ENCODE measurements at regions not wholly inside any gene's neighbourhood (a gene's known extent, or its start where the extent isn't known, plus 50 kb on each side); places are given as distances from the start of the nearest gene placed in this dataset.

DNA sequence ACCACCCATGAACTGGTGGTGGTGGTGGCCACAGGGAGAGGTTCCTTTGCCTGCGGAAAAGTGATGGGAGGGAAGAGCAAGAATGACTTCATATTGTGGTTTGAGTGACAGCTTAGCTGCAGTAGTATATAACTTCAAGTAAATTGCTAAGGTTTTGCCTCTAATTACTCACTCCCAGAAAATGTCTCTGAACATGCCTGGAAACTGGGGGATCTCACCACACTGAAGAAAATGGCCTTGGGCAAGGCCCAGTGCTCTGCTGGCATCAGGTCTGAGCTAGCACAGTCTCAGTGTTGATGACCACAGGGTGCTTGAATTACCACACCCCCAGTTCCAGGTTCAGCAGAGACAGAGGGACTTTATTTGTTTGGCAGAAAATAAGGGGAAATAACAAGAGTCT lies 2085.4 kb downstream of the ARAP2 start:
- no peak for ATAC-seq
- TF ChIP-seq GLIS3 (CRISPR knock-in tag; IDR thresholded peaks at IDR 0.05) (no peak), ESRRG (CRISPR knock-in tag; IDR thresholded peaks at IDR 0.05) (no peak)

DNA sequence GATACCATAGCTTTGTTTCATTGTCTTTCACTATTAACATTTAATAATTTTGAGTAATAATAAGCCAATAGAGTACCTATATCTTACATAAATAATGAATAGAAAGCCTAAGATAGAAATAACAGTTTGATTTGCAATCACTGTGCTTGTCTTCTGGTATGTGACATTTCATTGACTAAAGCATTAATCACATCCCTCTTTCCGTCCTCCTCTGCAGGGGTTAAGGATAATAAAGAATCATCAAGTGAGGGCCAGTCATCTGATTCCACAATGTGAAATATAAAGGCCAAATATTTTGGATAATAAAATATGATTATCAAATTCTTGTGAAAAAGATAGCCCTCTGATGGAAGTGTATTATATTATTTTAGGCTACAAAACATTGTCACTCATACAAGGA lies 2073.4 kb downstream of the ARAP2 start:
- ATAC-seq: no peak
- TF ChIP-seq, protein P1, sequence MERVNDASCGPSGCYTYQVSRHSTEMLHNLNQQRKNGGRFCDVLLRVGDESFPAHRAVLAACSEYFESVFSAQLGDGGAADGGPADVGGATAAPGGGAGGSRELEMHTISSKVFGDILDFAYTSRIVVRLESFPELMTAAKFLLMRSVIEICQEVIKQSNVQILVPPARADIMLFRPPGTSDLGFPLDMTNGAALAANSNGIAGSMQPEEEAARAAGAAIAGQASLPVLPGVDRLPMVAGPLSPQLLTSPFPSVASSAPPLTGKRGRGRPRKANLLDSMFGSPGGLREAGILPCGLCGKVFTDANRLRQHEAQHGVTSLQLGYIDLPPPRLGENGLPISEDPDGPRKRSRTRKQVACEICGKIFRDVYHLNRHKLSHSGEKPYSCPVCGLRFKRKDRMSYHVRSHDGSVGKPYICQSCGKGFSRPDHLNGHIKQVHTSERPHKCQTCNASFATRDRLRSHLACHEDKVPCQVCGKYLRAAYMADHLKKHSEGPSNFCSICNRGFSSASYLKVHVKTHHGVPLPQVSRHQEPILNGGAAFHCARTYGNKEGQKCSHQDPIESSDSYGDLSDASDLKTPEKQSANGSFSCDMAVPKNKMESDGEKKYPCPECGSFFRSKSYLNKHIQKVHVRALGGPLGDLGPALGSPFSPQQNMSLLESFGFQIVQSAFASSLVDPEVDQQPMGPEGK (CRISPR knock-in tag; IDR thresholded peaks at IDR 0.05; ENCODE audit: borderline replicate concordance): no peak
- TF ChIP-seq ZNF565 (CRISPR knock-in tag; conservative IDR thresholded peaks at IDR 0.05; ENCODE audit: low read depth) (no peak), ZNF70 (CRISPR knock-in tag; IDR thresholded peaks at IDR 0.05) (no peak), PPARA (CRISPR knock-in tag; IDR thresholded peaks at IDR 0.05; ENCODE audit: borderline replicate concordance) (no peak), OSR1 (CRISPR knock-in tag; IDR thresholded peaks at IDR 0.05) (no peak), ISL1 (CRISPR knock-in tag; IDR thresholded peaks at IDR 0.05) (no peak), TOX (CRISPR knock-in tag; IDR thresholded peaks at IDR 0.05; ENCODE audit: borderline replicate concordance) (no peak)
- TF ChIP-seq, protein P2, sequence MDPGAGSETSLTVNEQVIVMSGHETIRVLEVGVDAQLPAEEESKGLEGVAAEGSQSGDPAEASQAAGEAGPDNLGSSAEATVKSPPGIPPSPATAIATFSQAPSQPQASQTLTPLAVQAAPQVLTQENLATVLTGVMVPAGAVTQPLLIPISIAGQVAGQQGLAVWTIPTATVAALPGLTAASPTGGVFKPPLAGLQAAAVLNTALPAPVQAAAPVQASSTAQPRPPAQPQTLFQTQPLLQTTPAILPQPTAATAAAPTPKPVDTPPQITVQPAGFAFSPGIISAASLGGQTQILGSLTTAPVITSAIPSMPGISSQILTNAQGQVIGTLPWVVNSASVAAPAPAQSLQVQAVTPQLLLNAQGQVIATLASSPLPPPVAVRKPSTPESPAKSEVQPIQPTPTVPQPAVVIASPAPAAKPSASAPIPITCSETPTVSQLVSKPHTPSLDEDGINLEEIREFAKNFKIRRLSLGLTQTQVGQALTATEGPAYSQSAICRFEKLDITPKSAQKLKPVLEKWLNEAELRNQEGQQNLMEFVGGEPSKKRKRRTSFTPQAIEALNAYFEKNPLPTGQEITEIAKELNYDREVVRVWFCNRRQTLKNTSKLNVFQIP (CRISPR knock-in tag; IDR thresholded peaks at IDR 0.05; ENCODE audit: borderline replicate concordance, low read depth): no peak
- TF ChIP-seq, protein P3, sequence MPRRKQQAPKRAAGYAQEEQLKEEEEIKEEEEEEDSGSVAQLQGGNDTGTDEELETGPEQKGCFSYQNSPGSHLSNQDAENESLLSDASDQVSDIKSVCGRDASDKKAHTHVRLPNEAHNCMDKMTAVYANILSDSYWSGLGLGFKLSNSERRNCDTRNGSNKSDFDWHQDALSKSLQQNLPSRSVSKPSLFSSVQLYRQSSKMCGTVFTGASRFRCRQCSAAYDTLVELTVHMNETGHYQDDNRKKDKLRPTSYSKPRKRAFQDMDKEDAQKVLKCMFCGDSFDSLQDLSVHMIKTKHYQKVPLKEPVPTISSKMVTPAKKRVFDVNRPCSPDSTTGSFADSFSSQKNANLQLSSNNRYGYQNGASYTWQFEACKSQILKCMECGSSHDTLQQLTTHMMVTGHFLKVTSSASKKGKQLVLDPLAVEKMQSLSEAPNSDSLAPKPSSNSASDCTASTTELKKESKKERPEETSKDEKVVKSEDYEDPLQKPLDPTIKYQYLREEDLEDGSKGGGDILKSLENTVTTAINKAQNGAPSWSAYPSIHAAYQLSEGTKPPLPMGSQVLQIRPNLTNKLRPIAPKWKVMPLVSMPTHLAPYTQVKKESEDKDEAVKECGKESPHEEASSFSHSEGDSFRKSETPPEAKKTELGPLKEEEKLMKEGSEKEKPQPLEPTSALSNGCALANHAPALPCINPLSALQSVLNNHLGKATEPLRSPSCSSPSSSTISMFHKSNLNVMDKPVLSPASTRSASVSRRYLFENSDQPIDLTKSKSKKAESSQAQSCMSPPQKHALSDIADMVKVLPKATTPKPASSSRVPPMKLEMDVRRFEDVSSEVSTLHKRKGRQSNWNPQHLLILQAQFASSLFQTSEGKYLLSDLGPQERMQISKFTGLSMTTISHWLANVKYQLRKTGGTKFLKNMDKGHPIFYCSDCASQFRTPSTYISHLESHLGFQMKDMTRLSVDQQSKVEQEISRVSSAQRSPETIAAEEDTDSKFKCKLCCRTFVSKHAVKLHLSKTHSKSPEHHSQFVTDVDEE (CRISPR knock-in tag; IDR thresholded peaks at IDR 0.05): no peak

DNA sequence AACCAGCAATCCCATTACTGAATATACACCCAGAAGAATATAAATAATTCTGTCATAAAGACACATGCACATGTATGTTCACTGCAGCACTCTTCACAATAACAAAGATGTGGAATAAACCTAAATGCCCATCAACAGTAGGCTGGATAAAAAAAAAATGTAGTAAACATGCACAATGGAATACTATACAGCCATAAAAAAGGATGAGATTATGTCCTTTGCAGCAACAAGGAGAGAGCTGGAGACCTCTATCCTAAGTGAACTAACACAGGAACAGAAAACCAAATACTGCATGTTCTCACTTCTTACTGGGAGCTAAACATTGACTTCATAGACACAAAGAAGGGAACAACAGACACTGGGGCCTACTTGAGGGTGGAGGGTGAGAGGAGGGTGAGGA lies 2067.7 kb downstream of the ARAP2 start:
- ATAC-seq: no peak
- TF ChIP-seq ISL1 (CRISPR knock-in tag; IDR thresholded peaks at IDR 0.05) (no peak), ZFP3 (CRISPR knock-in tag; IDR thresholded peaks at IDR 0.05) (no peak), ZNF565 (CRISPR knock-in tag; conservative IDR thresholded peaks at IDR 0.05; ENCODE audit: low read depth) (no peak), ESRRG (CRISPR knock-in tag; IDR thresholded peaks at IDR 0.05) (no peak), ARNTL (CRISPR knock-in tag; IDR thresholded peaks at IDR 0.05; ENCODE audit: borderline replicate concordance, low read depth) (no peak)

DNA sequence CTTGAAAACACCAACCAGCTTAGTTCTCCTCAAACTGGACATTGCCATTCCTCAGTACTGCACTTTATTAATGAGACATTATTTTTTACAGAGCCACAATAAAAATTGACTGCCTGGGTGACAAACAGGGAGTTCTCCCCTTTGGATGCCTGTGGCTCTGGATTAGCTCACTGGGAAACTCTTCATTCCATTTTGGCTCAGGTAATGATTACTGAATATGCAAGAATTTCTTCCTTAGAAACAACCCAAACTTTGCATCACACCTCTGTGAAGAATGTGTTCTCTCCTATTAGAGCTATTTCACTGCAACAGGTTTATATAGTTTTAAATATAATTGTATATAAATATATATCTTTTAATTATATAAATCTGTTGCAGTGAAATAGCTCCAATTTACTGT lies 2065.8 kb downstream of the ARAP2 start:
- ATAC-seq: no peak
- TF ChIP-seq CSDC2 (CRISPR knock-in tag; IDR thresholded peaks at IDR 0.05): no peak
- TF ChIP-seq, protein P3 (CRISPR knock-in tag; IDR thresholded peaks at IDR 0.05): no peak

DNA sequence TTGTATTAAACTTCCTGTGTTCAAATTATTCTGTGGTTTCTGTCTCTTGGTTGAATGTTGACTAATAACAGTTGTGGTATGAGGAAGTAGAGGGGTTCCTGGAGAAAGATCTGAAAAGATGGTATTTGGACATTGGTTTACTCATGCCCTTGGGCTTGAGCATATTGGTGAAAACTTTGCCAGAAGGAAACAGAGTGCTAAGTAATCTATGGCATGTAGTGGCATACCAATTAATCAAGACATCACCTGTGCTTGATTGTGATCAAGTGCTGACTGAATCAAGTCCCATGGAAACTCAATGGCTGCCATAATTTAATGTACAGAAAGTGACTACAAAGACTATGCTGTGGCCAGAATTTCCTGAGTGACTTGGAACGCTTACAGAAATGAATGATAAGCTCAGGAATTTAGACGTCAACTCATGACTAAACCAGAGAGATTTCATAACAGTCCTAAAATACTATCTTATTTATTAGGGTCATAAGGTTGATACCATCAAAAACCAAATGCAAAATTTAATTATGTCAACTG lies 2062.9 kb downstream of the ARAP2 start:
- no peak for ATAC-seq
- TF ChIP-seq, protein P4, sequence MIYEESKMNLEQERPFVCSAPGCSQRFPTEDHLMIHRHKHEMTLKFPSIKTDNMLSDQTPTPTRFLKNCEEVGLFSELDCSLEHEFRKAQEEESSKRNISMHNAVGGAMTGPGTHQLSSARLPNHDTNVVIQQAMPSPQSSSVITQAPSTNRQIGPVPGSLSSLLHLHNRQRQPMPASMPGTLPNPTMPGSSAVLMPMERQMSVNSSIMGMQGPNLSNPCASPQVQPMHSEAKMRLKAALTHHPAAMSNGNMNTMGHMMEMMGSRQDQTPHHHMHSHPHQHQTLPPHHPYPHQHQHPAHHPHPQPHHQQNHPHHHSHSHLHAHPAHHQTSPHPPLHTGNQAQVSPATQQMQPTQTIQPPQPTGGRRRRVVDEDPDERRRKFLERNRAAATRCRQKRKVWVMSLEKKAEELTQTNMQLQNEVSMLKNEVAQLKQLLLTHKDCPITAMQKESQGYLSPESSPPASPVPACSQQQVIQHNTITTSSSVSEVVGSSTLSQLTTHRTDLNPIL (CRISPR knock-in tag; IDR thresholded peaks at IDR 0.05; ENCODE audit: low read depth): 0 out of 2 replicates have a peak, but pooled peaks have one; percentile 49
- TF ChIP-seq ARNTL (CRISPR knock-in tag; IDR thresholded peaks at IDR 0.05; ENCODE audit: borderline replicate concordance, low read depth): no peak
- TF ChIP-seq ISL1 (CRISPR knock-in tag; IDR thresholded peaks at IDR 0.05): peak; percentile 81

Data from SK-N-SH treated with all-trans-retinoic acid at 6 μM for 48 hours (cell line).